ENCODE measurements at regions not wholly inside any gene's neighbourhood (a gene's known extent, or its start where the extent isn't known, plus 50 kb on each side); places are given as distances from the start of the nearest gene placed in this dataset.

DNA sequence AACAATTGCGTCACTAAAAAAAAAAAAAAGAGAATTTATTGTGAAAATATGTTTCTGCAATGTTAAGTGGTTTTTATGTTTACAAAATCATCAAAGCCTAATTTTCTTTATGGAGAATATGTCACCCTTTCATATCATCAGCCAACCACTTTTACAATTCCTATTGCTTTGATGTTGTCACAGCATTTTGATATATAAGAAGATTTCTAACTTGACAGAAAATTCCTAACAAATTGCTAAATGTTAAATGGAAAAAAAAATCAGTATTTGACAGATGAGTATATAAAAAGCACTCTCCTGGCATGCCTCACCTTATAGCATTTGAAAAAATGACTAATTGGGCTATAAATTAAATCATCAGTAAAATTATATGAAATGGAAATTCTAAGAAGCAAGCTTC, 1457.3 kb upstream of the ALCAM start:
- ATAC-seq (no peak), DNase-seq (ENCODE audit: low read depth, low spot score) (no peak), FAIRE-seq (no peak)
- Histone ChIP-seq H3K9me3 (replicated peaks; ENCODE audit: control insufficient read depth, insufficient read depth, low read length) (no peaks in the 10 kb centered on the region), H3K9ac (ENCODE audit: control insufficient read depth, insufficient read depth, low read length) (no peak overlapping the region), H3K4me1 (ENCODE audit: control insufficient read depth, insufficient read depth, low read length) (no peaks in the 10 kb centered on the region), H3K36me3 (ENCODE audit: control insufficient read depth in 2 of 2, insufficient read depth in 2 of 2, low read length in 1 of 2) (no peaks in the 10 kb centered on the region), H3K27ac (ENCODE audit: control insufficient read depth, insufficient read depth) (no peak overlapping the region), H4K20me1 (ENCODE audit: control insufficient read depth, insufficient read depth) (no peaks in the 10 kb centered on the region), H3K79me2 (ENCODE audit: control insufficient read depth, insufficient read depth, low read length) (no peaks in the 10 kb centered on the region), H3K27me3 (replicated peaks in 1 of 2; ENCODE audit: control insufficient read depth in 2 of 2, insufficient read depth in 2 of 2, low read length in 1 of 2) (no peaks in the 10 kb centered on the region), H3K4me2 (ENCODE audit: control insufficient read depth, insufficient read depth) (no peak overlapping the region), H3K4me3 (no peak overlapping the region), H2AFZ (ENCODE audit: control insufficient read depth, low read depth, low read length) (no peak overlapping the region)
- ChIA-PET CTCF (interaction anchor here (0.6 kb wide), 1 partner anchor 10 kb away, joined by 3 read pairs; no protein-coding TSS in a partner anchor), RAD21 (ENCODE audit: unreplicated experiment) (no interaction called here), POLR2A (no interaction called here), SMC1A (ENCODE audit: uncharacterized antibody, unreplicated experiment) (interaction anchor here (1.1 kb wide), 1 partner anchor 193 kb away, joined by 3 read pairs; no protein-coding TSS in a partner anchor)
- WGBS (ENCODE audit: insufficient coverage, insufficient replicate concordance, low lambda C conversion rate, missing lambda C conversion rate), result 100% methylated on average over 1 of the region's 1 CpG
- intact Hi-C loops (cut with micrococcal nuclease; ENCODE audit: unreplicated experiment), result no loop called here
- BruUV-seq (replicated peaks), result no TSS peak
- in situ Hi-C loops (cut with MboI), result no loop called here
- no peak for TF ChIP-seq MEF2A (IDR thresholded peaks at IDR 0.05; ENCODE audit: insufficient read depth, low read depth, low read length)
- no peak for TF ChIP-seq SUZ12 (IDR thresholded peaks at IDR 0.05; ENCODE audit: unreplicated experiment)
- TF ChIP-seq, protein P1, sequence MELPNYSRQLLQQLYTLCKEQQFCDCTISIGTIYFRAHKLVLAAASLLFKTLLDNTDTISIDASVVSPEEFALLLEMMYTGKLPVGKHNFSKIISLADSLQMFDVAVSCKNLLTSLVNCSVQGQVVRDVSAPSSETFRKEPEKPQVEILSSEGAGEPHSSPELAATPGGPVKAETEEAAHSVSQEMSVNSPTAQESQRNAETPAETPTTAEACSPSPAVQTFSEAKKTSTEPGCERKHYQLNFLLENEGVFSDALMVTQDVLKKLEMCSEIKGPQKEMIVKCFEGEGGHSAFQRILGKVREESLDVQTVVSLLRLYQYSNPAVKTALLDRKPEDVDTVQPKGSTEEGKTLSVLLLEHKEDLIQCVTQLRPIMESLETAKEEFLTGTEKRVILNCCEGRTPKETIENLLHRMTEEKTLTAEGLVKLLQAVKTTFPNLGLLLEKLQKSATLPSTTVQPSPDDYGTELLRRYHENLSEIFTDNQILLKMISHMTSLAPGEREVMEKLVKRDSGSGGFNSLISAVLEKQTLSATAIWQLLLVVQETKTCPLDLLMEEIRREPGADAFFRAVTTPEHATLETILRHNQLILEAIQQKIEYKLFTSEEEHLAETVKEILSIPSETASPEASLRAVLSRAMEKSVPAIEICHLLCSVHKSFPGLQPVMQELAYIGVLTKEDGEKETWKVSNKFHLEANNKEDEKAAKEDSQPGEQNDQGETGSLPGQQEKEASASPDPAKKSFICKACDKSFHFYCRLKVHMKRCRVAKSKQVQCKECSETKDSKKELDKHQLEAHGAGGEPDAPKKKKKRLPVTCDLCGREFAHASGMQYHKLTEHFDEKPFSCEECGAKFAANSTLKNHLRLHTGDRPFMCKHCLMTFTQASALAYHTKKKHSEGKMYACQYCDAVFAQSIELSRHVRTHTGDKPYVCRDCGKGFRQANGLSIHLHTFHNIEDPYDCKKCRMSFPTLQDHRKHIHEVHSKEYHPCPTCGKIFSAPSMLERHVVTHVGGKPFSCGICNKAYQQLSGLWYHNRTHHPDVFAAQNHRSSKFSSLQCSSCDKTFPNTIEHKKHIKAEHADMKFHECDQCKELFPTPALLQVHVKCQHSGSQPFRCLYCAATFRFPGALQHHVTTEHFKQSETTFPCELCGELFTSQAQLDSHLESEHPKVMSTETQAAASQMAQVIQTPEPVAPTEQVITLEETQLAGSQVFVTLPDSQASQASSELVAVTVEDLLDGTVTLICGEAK (IDR thresholded peaks at IDR 0.05; ENCODE audit: borderline replicate concordance), result no peak
- TF ChIP-seq, protein P2, sequence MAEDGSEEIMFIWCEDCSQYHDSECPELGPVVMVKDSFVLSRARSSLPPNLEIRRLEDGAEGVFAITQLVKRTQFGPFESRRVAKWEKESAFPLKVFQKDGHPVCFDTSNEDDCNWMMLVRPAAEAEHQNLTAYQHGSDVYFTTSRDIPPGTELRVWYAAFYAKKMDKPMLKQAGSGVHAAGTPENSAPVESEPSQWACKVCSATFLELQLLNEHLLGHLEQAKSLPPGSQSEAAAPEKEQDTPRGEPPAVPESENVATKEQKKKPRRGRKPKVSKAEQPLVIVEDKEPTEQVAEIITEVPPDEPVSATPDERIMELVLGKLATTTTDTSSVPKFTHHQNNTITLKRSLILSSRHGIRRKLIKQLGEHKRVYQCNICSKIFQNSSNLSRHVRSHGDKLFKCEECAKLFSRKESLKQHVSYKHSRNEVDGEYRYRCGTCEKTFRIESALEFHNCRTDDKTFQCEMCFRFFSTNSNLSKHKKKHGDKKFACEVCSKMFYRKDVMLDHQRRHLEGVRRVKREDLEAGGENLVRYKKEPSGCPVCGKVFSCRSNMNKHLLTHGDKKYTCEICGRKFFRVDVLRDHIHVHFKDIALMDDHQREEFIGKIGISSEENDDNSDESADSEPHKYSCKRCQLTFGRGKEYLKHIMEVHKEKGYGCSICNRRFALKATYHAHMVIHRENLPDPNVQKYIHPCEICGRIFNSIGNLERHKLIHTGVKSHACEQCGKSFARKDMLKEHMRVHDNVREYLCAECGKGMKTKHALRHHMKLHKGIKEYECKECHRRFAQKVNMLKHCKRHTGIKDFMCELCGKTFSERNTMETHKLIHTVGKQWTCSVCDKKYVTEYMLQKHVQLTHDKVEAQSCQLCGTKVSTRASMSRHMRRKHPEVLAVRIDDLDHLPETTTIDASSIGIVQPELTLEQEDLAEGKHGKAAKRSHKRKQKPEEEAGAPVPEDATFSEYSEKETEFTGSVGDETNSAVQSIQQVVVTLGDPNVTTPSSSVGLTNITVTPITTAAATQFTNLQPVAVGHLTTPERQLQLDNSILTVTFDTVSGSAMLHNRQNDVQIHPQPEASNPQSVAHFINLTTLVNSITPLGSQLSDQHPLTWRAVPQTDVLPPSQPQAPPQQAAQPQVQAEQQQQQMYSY (CRISPR knock-in tag; IDR thresholded peaks at IDR 0.05), result no peak
- no peak for TF ChIP-seq ZNF274 (IDR thresholded peaks at IDR 0.05; ENCODE audit: insufficient read depth, insufficient read length)
- TF ChIP-seq, protein P3, sequence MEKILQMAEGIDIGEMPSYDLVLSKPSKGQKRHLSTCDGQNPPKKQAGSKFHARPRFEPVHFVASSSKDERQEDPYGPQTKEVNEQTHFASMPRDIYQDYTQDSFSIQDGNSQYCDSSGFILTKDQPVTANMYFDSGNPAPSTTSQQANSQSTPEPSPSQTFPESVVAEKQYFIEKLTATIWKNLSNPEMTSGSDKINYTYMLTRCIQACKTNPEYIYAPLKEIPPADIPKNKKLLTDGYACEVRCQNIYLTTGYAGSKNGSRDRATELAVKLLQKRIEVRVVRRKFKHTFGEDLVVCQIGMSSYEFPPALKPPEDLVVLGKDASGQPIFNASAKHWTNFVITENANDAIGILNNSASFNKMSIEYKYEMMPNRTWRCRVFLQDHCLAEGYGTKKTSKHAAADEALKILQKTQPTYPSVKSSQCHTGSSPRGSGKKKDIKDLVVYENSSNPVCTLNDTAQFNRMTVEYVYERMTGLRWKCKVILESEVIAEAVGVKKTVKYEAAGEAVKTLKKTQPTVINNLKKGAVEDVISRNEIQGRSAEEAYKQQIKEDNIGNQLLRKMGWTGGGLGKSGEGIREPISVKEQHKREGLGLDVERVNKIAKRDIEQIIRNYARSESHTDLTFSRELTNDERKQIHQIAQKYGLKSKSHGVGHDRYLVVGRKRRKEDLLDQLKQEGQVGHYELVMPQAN (conservative IDR thresholded peaks at IDR 0.05), result no peak
- TF ChIP-seq, protein P4, sequence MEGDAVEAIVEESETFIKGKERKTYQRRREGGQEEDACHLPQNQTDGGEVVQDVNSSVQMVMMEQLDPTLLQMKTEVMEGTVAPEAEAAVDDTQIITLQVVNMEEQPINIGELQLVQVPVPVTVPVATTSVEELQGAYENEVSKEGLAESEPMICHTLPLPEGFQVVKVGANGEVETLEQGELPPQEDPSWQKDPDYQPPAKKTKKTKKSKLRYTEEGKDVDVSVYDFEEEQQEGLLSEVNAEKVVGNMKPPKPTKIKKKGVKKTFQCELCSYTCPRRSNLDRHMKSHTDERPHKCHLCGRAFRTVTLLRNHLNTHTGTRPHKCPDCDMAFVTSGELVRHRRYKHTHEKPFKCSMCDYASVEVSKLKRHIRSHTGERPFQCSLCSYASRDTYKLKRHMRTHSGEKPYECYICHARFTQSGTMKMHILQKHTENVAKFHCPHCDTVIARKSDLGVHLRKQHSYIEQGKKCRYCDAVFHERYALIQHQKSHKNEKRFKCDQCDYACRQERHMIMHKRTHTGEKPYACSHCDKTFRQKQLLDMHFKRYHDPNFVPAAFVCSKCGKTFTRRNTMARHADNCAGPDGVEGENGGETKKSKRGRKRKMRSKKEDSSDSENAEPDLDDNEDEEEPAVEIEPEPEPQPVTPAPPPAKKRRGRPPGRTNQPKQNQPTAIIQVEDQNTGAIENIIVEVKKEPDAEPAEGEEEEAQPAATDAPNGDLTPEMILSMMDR (IDR thresholded peaks at IDR 0.05 in 2 of 3, conservative IDR thresholded peaks at IDR 0.05 in 1 of 3; ENCODE audit: control insufficient read depth in 2 of 3, extremely low read depth in 1 of 3, insufficient read depth in 1 of 3, low read depth in 3 of 3, low read length in 3 of 3), result no peak
- no peak for TF ChIP-seq E2F4 (IDR thresholded peaks at IDR 0.05; ENCODE audit: low read depth, low read length)
- TF ChIP-seq PAX5 (IDR thresholded peaks at IDR 0.05; ENCODE audit: borderline replicate concordance, low read depth, low read length), result no peak
- TF ChIP-seq BRCA1 (IDR thresholded peaks at IDR 0.05; ENCODE audit: low read depth, low read length), result no peak
- no peak for TF ChIP-seq IKZF2 (IDR thresholded peaks at IDR 0.05)
